Neural progenitor cell (in vitro differentiated cells): ENCODE measurements at regions not wholly inside any gene's neighbourhood (a gene's known extent, or its start where the extent isn't known, plus 50 kb on each side); places are given as distances from the start of the nearest gene placed in this dataset.

Source experiments
- CTCF ChIP-seq: fragments of 200-600 bp; sonication (generic); IDR thresholded peaks from 2 replicates; pipeline ENCODE4 v1.5.1; 2017; ENCODE audit warnings: antibody characterized with exemption, mild to moderate bottlenecking
- EZH2 ChIP-seq: fragments of 200-600 bp; sonication (generic); IDR thresholded peaks from 2 replicates; pipeline ENCODE4 v1.6.1; 2017; ENCODE audit warnings: antibody characterized with exemption, mild to moderate bottlenecking, moderate library complexity
- EZH2phosphoT487 ChIP-seq: fragments of 200-600 bp; sonication (generic); IDR thresholded peaks from 2 replicates; pipeline ENCODE4 v1.6.1; 2017; ENCODE audit warnings: antibody characterized with exemption

GRCh38 chr16:87161822-87162676, 155.1 kb downstream of the C16orf95 start:
- TF ChIP-seq EZH2 = no peak
- no peak for TF ChIP-seq CTCF
- no peak for TF ChIP-seq EZH2phosphoT487
